ENCODE measurements at regions not wholly inside any gene's neighbourhood (a gene's known extent, or its start where the extent isn't known, plus 50 kb on each side); places are given as distances from the start of the nearest gene placed in this dataset.
"Not testable (repeated sequence)": the region's sequence is repeated elsewhere in the genome, so short reads cannot be mapped to it uniquely, and the experiment has no call there.

GRCh38 chr2:240252872-240253511 lies 112.5 kb upstream of the OTOS start:
- DNase-seq (ENCODE audit: low read depth in 1 of 2, low spot score in 1 of 2), result no peak

- no peak for DNase-seq (ENCODE audit: low read depth in 1 of 2, low spot score in 1 of 2)
Measured at GRCh38 chr2:240253583-240254145, 113.2 kb upstream of the OTOS start.

GRCh38 chr2:240254337-240255164 lies 114.1 kb upstream of the OTOS start:
- DNase-seq (ENCODE audit: low read depth in 1 of 2, low spot score in 1 of 2), result no peak

- no peak for DNase-seq (ENCODE audit: low read depth in 1 of 2, low spot score in 1 of 2)
Measured at GRCh38 chr2:240255165-240255491, 114.7 kb upstream of the OTOS start.

GRCh38 chr2:240255811-240256703 lies 115.6 kb upstream of the OTOS start:
- DNase-seq (ENCODE audit: low read depth in 1 of 2, low spot score in 1 of 2), result no peak

GRCh38 chr2:240256704-240257637 lies 116.5 kb upstream of the OTOS start:
- DNase-seq (ENCODE audit: low read depth in 1 of 2, low spot score in 1 of 2), result no peak

GRCh38 chr2:240257940-240258580 lies 117.6 kb upstream of the OTOS start:
- DNase-seq (ENCODE audit: low read depth in 1 of 2, low spot score in 1 of 2), result no peak

GRCh38 chr2:240258685-240259084 lies 118.2 kb upstream of the OTOS start:
- no peak for DNase-seq (ENCODE audit: low read depth in 1 of 2, low spot score in 1 of 2)

- no peak for DNase-seq (ENCODE audit: low read depth in 1 of 2, low spot score in 1 of 2)
Measured at GRCh38 chr2:240259201-240259923, 118.9 kb upstream of the OTOS start.

- DNase-seq (ENCODE audit: low read depth in 1 of 2, low spot score in 1 of 2), result no peak
Measured at GRCh38 chr2:240259924-240260529, 119.6 kb upstream of the OTOS start.

- no peak for DNase-seq (ENCODE audit: low read depth in 1 of 2, low spot score in 1 of 2)
Measured at GRCh38 chr2:240260664-240261063, 120.2 kb upstream of the OTOS start.

- DNase-seq (ENCODE audit: low read depth in 1 of 2, low spot score in 1 of 2), result not testable (repeated sequence)
Measured at GRCh38 chr2:240262578-240262977, 122.1 kb upstream of the OTOS start.

- no peak for DNase-seq (ENCODE audit: low read depth in 1 of 2, low spot score in 1 of 2)
Measured at GRCh38 chr2:240269380-240269779, 128.9 kb upstream of the OTOS start.

GRCh38 chr2:240269886-240270285 lies 129.4 kb upstream of the OTOS start:
- DNase-seq (ENCODE audit: low read depth in 1 of 2, low spot score in 1 of 2), result no peak

GRCh38 chr2:240271716-240272341 lies 131.4 kb upstream of the OTOS start:
- no peak for DNase-seq (ENCODE audit: low read depth in 1 of 2, low spot score in 1 of 2)

- DNase-seq (ENCODE audit: low read depth in 1 of 2, low spot score in 1 of 2), result no peak
Measured at GRCh38 chr2:240275386-240275785, 134.9 kb upstream of the OTOS start.

GRCh38 chr2:240277073-240277806 lies 136.8 kb upstream of the OTOS start:
- no peak for DNase-seq (ENCODE audit: low read depth in 1 of 2, low spot score in 1 of 2)

Measured in activated CD4-positive, alpha-beta T cell treated with anti-CD3 and anti-CD28 coated beads, Interleukin-2, amount 50 U/mL, for 24 hours (primary cell).